HepG2 (cell line): ENCODE measurements at regions not wholly inside any gene's neighbourhood (a gene's known extent, or its start where the extent isn't known, plus 50 kb on each side); places are given as distances from the start of the nearest gene placed in this dataset.
A peak's percentile ranks its signal among the peaks of the same experiment; 100 is the strongest.

ENCODE experiments used
- CEBPB ChIP-seq: IDR thresholded peaks from 2 replicates; pipeline ENCODE4 v1.6.1; 2011; ENCODE audit warnings: low read depth, low read length, improper control_type of control experiment, borderline replicate concordance
- GFI1 ChIP-seq: sonication (generic); formaldehyde crosslinking; IDR thresholded peaks from 2 replicates; pipeline ENCODE4 v1.5.0; 2020; ENCODE audit warnings: missing genetic modification reagents, mild to moderate bottlenecking, borderline replicate concordance
- HIC2 ChIP-seq: sonication (generic); formaldehyde crosslinking; IDR thresholded peaks from 2 replicates; pipeline ENCODE4 v1.9.0; 2022; ENCODE audit warnings: low read depth, missing genetic modification reagents
- HNRNPUL1 ChIP-seq: fragments of 200-400 bp; formaldehyde crosslinking; IDR thresholded peaks from 2 replicates; pipeline ENCODE4 v1.6.1; 2017; ENCODE audit warnings: low read depth, mild to moderate bottlenecking, low read length, moderate library complexity
- IRF9 ChIP-seq: sonication (generic); formaldehyde crosslinking; IDR thresholded peaks from 2 replicates; pipeline ENCODE4 v1.8.0; 2022; ENCODE audit warnings: missing genetic modification reagents, mild to moderate bottlenecking, borderline replicate concordance
- PATZ1 ChIP-seq: sonication (generic); formaldehyde crosslinking; IDR thresholded peaks from 2 replicates; pipeline ENCODE4 v1.4.0; 2020; ENCODE audit warnings: missing genetic modification reagents
- SMAD3 ChIP-seq: sonication (generic); formaldehyde crosslinking; IDR thresholded peaks from 2 replicates; pipeline ENCODE4 v1.4.0; 2020; ENCODE audit warnings: missing genetic modification reagents
- THAP9 ChIP-seq: sonication (generic); formaldehyde crosslinking; IDR thresholded peaks from 2 replicates; pipeline ENCODE4; 2020; ENCODE audit warnings: missing genetic modification reagents, mild to moderate bottlenecking, borderline replicate concordance
- ZNF160 ChIP-seq: sonication (generic); formaldehyde crosslinking; IDR thresholded peaks from 2 replicates; pipeline ENCODE4 v1.8.0; 2022; ENCODE audit warnings: mild to moderate bottlenecking, inconsistent platforms, missing genetic modification reagents
- ZNF234 ChIP-seq: sonication (generic); formaldehyde crosslinking; conservative IDR thresholded peaks from 2 replicates; pipeline ENCODE4 v1.5.1; 2020; ENCODE audit warnings: mild to moderate bottlenecking, missing genetic modification reagents
- ZNF275 ChIP-seq: sonication (generic); formaldehyde crosslinking; IDR thresholded peaks from 2 replicates; pipeline ENCODE4 v1.8.0; 2022; ENCODE audit warnings: missing genetic modification reagents, mild to moderate bottlenecking, inconsistent platforms, borderline replicate concordance
- ZNF317 ChIP-seq: sonication (generic); formaldehyde crosslinking; IDR thresholded peaks from 2 replicates; pipeline ENCODE4 v1.5.0; 2020; ENCODE audit warnings: mild to moderate bottlenecking, missing genetic modification reagents
- ZNF335 ChIP-seq: sonication (generic); formaldehyde crosslinking; IDR thresholded peaks from 2 replicates; pipeline ENCODE4 v1.4.0; 2020; ENCODE audit warnings: missing genetic modification reagents
- ZNF460 ChIP-seq: sonication (generic); formaldehyde crosslinking; IDR thresholded peaks from 2 replicates; pipeline ENCODE4 v1.5.1; 2020; ENCODE audit warnings: missing genetic modification reagents, mild to moderate bottlenecking, borderline replicate concordance
- ZNF503 ChIP-seq: sonication (generic); formaldehyde crosslinking; IDR thresholded peaks from 2 replicates; pipeline ENCODE4 v1.4.0; 2020; ENCODE audit warnings: missing genetic modification reagents
- ZNF576 ChIP-seq: sonication (generic); formaldehyde crosslinking; IDR thresholded peaks from 2 replicates; pipeline ENCODE4 v1.4.0; 2020; ENCODE audit warnings: mild to moderate bottlenecking, missing genetic modification reagents
- ZNF577 ChIP-seq: sonication (generic); formaldehyde crosslinking; IDR thresholded peaks from 2 replicates; pipeline ENCODE4 v1.4.0; 2020; ENCODE audit warnings: mild to moderate bottlenecking, low read depth, missing genetic modification reagents, borderline replicate concordance

GRCh38 chr1:40919475-40920011, 57.4 kb upstream of the CITED4 start (continued):
- TF ChIP-seq ZNF317 (CRISPR knock-in tag) (peak; percentile 72), THAP9 (CRISPR knock-in tag) (peak; percentile 82), ZNF160 (CRISPR knock-in tag) (0 out of 2 replicates have a peak, but pooled peaks have one; percentile 45), GFI1 (CRISPR knock-in tag) (peak; percentile 88), ZNF576 (CRISPR knock-in tag) (no peak), ZNF503 (CRISPR knock-in tag) (peak; percentile 35; the same call in 1 of the 2 replicates), PATZ1 (CRISPR knock-in tag) (peak; percentile 90), ZNF335 (CRISPR knock-in tag) (peak; percentile 32; the same call in 1 of the 2 replicates), ZNF234 (no peak), SMAD3 (CRISPR knock-in tag) (0 out of 2 replicates have a peak, but pooled peaks have one; percentile 70), CEBPB (no peak), HNRNPUL1 (no peak), IRF9 (peak; percentile 56; the same call in 1 of the 2 replicates), ZNF577 (CRISPR knock-in tag) (no peak), ZNF275 (CRISPR knock-in tag) (0 out of 2 replicates have a peak, but pooled peaks have one; percentile 53), HIC2 (peak; percentile 100), ZNF460 (CRISPR knock-in tag) (no peak; the same call in 1 of the 2 replicates)
